ENCODE measurements at regions not wholly inside any gene's neighbourhood (a gene's known extent, or its start where the extent isn't known, plus 50 kb on each side); places are given as distances from the start of the nearest gene placed in this dataset.

- H3K4ac ChIP-seq (ENCODE audit: low read depth, low read length) = no peak overlapping the region
- no peak overlapping the region for H2BK15ac ChIP-seq (ENCODE audit: low read depth, low read length)
- H3K36me3 ChIP-seq (ENCODE audit: control insufficient read depth, insufficient read depth, low read length) = no peaks in the 10 kb centered on the region
- ATAC-seq (ENCODE audit: low read depth) (no peak), DNase-seq (no peak)
- ChIA-PET POLR2A (ENCODE audit: unreplicated experiment) (no interaction called here), CTCF (no interaction called here)
- H4K5ac ChIP-seq (ENCODE audit: low read depth, low read length) = no peak overlapping the region
- H4K8ac ChIP-seq (ENCODE audit: low read depth in 2 of 2, low read length in 2 of 2) = no peak overlapping the region
- no CpG with 5 or more reads among the region's 2 CpGs for WGBS, 2 experiments (ENCODE audit: extremely low coverage in 2 of 2, insufficient read length in 1 of 2)
- H3K4me2 ChIP-seq (ENCODE audit: low read depth, low read length) = no peak overlapping the region
- no peak for TF ChIP-seq BHLHE40 (IDR thresholded peaks at IDR 0.05; ENCODE audit: low read depth, low read length)
- TF ChIP-seq CTCF (conservative IDR thresholded peaks at IDR 0.05; ENCODE audit: low read depth, low read length) = no peak
- no peak for TF ChIP-seq CEBPB (IDR thresholded peaks at IDR 0.05; ENCODE audit: low read depth, low read length)
- TF ChIP-seq NFE2L2 (IDR thresholded peaks at IDR 0.05; ENCODE audit: low read depth, low read length) = no peak
- TF ChIP-seq RAD21 (IDR thresholded peaks at IDR 0.05; ENCODE audit: low read length) = no peak
- no peak for TF ChIP-seq FOS (IDR thresholded peaks at IDR 0.05; ENCODE audit: low read depth, low read length)
- TF ChIP-seq, protein P1, sequence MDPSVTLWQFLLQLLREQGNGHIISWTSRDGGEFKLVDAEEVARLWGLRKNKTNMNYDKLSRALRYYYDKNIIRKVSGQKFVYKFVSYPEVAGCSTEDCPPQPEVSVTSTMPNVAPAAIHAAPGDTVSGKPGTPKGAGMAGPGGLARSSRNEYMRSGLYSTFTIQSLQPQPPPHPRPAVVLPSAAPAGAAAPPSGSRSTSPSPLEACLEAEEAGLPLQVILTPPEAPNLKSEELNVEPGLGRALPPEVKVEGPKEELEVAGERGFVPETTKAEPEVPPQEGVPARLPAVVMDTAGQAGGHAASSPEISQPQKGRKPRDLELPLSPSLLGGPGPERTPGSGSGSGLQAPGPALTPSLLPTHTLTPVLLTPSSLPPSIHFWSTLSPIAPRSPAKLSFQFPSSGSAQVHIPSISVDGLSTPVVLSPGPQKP (IDR thresholded peaks at IDR 0.05; ENCODE audit: borderline replicate concordance, low read depth, low read length) = no peak
- TF ChIP-seq CHD1 (IDR thresholded peaks at IDR 0.05; ENCODE audit: low read depth, low read length) = no peak
- TF ChIP-seq RFX5 (IDR thresholded peaks at IDR 0.05; ENCODE audit: low read depth, low read length) = no peak
- TF ChIP-seq MAFK (IDR thresholded peaks at IDR 0.05; ENCODE audit: low read depth, low read length) = no peak
- TF ChIP-seq RCOR1 (IDR thresholded peaks at IDR 0.05; ENCODE audit: insufficient replicate concordance, low read length) = no peak
- intact Hi-C loops (cut with micrococcal nuclease) (no loop called here), in situ Hi-C loops (cut with MboI; ENCODE audit: low sequenced_read_pairs) (no loop called here), dilution Hi-C loops (cut with HindIII; ENCODE audit: low sequenced_read_pairs, unreplicated experiment) (no loop called here)
- no peaks in the 10 kb centered on the region for H3K9me3 ChIP-seq (ENCODE audit: control insufficient read depth, insufficient read depth, low read length)
- no peak overlapping the region for H3K18ac ChIP-seq (ENCODE audit: low read depth, low read length)
- H2AK5ac ChIP-seq (ENCODE audit: low read depth, low read length) = no peak overlapping the region
- no peak overlapping the region for H2BK120ac ChIP-seq (ENCODE audit: low read depth, low read length)
- no peak overlapping the region for H4K91ac ChIP-seq (ENCODE audit: insufficient read depth, low read depth, low read length)
- no peak overlapping the region for H2AFZ ChIP-seq (replicated peaks; ENCODE audit: low read length, poor library complexity)
- no peaks in the 10 kb centered on the region; the same call in 1 of the 2 replicates for H3K4me1 ChIP-seq (ENCODE audit: control insufficient read depth, insufficient read depth, low read length)
- H3K9me1 ChIP-seq (ENCODE audit: insufficient read depth, low read length) = no peaks in the 10 kb centered on the region; the same call in 1 of the 2 replicates
- no peak overlapping the region for H2AK9ac ChIP-seq (replicated peaks; ENCODE audit: low read depth, low read length, poor library complexity)
- no peaks in the 10 kb centered on the region for H3K27me3 ChIP-seq (ENCODE audit: control insufficient read depth, insufficient read depth, low read length)
- no peak overlapping the region for H3K27ac ChIP-seq (ENCODE audit: insufficient read depth, low read length)
- no peak overlapping the region for H3K56ac ChIP-seq (ENCODE audit: extremely low read depth, insufficient read depth, low read length)
- no peaks in the 10 kb centered on the region for H3K79me1 ChIP-seq (ENCODE audit: low read depth in 1 of 2, low read length in 2 of 2)
- no peak overlapping the region for H2BK20ac ChIP-seq (ENCODE audit: low read depth, low read length)
- H3K9ac ChIP-seq (ENCODE audit: low read depth, low read length) = no peak overlapping the region
- no peak overlapping the region for H3K23ac ChIP-seq (ENCODE audit: low read depth, low read length)
- BruUV-seq (replicated peaks) = no TSS peak
- H3K4me3 ChIP-seq (ENCODE audit: insufficient read depth, low read depth, low read length) = no peak overlapping the region
- H2BK5ac ChIP-seq (ENCODE audit: low read depth, low read length, poor library complexity, severe bottlenecking) = no peak overlapping the region
- H4K20me1 ChIP-seq (ENCODE audit: insufficient read depth, low read length) = no peaks in the 10 kb centered on the region
- H3K14ac ChIP-seq (replicated peaks; ENCODE audit: low read depth, low read length) = no peak overlapping the region
Measured at GRCh38 chr7:46685051-46685450, 764.0 kb upstream of the IGFBP3 start.

All from IMR-90 (cell line).